ENCODE measurements at regions not wholly inside any gene's neighbourhood (a gene's known extent, or its start where the extent isn't known, plus 50 kb on each side); places are given as distances from the start of the nearest gene placed in this dataset.

DNA sequence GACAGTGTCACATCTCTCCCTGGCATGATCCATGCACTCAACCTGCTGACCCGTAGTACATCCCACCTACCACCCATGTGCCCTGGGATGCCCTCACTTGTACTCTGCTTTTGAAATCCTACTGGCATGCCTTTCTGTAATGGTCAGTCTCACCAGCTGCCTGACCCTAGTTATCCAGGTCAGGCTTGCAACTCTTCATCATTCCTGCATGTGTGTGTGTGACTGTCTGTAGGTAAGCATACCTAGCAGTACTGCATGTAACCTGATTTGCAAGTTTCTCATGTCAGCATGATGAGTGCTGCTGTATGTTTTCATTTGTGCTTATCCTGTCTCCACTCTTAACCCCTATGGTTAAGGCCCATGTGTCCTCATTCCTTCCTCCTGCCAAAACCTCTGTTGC is 202.0 kb upstream of the MTNR1B start:
- TF ChIP-seq, protein P1, sequence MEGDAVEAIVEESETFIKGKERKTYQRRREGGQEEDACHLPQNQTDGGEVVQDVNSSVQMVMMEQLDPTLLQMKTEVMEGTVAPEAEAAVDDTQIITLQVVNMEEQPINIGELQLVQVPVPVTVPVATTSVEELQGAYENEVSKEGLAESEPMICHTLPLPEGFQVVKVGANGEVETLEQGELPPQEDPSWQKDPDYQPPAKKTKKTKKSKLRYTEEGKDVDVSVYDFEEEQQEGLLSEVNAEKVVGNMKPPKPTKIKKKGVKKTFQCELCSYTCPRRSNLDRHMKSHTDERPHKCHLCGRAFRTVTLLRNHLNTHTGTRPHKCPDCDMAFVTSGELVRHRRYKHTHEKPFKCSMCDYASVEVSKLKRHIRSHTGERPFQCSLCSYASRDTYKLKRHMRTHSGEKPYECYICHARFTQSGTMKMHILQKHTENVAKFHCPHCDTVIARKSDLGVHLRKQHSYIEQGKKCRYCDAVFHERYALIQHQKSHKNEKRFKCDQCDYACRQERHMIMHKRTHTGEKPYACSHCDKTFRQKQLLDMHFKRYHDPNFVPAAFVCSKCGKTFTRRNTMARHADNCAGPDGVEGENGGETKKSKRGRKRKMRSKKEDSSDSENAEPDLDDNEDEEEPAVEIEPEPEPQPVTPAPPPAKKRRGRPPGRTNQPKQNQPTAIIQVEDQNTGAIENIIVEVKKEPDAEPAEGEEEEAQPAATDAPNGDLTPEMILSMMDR (IDR thresholded peaks at IDR 0.05; ENCODE audit: borderline replicate concordance, control extremely low read depth, extremely low read depth, insufficient read depth, missing control alignments): no peak
- in situ Hi-C loops (cut with MboI; ENCODE audit: low sequenced_read_pairs, unreplicated experiment): no loop called here
- no peak for DNase-seq (ENCODE audit: low spot score)

DNA sequence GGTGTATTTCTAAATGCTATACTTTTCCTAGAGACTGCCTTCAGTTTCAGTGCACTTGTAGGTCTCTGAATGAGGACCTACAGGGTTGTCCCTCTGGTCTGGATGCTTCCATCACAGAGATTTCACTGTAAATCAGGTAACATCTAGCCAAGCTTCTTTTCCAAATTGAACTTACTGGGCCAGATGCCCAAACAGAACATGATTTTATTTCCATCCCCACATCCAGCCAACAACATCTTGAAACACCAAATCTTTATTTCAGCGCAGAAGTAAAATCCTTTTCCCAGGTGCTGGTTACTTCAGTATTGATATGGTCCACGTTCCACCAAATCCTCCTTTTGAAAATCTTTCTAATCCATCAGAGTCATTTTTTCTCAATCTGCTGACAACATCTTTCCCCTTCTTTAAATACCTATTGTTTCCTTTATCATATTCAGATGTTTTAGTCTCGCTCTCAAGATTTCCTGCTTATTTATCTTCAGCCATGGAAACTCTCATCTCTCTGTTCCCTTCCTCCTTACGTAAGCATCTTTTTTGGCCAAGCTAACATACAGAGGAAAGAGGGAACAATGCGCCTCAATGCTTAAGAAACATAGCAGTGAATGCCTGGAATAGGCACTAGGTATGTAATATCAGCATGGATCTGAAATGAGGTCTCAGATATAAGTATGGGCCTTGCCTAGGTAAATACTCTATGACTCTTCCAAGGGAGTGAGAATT is 201.2 kb upstream of the MTNR1B start:
- in situ Hi-C loops (cut with MboI; ENCODE audit: low sequenced_read_pairs, unreplicated experiment): no loop called here
- no peak for DNase-seq (ENCODE audit: low spot score)
- TF ChIP-seq, protein P1 (IDR thresholded peaks at IDR 0.05; ENCODE audit: borderline replicate concordance, control extremely low read depth, extremely low read depth, insufficient read depth, missing control alignments): no peak

DNA sequence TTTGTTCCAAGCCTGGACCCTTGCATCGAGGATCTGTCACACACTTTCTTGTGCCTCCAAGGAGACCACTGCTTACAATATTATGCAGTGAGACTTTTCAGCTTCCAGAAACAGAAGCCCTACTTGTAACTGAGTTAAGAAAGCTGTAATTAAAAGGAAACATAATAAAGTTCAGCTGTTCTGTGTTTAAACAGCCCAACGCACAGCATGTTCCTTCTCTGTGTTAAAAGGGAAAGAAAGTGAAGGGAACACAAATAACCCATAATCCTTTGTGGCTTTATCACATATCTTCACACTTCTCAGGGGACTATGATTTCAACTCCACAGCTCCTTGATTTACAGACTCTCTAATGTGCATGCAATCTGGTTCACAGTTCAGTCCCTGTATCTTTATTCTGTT is 200.3 kb upstream of the MTNR1B start:
- no peak for DNase-seq (ENCODE audit: low spot score)
- TF ChIP-seq, protein P1 (IDR thresholded peaks at IDR 0.05; ENCODE audit: borderline replicate concordance, control extremely low read depth, extremely low read depth, insufficient read depth, missing control alignments): no peak
- in situ Hi-C loops (cut with MboI; ENCODE audit: low sequenced_read_pairs, unreplicated experiment): no loop called here

DNA sequence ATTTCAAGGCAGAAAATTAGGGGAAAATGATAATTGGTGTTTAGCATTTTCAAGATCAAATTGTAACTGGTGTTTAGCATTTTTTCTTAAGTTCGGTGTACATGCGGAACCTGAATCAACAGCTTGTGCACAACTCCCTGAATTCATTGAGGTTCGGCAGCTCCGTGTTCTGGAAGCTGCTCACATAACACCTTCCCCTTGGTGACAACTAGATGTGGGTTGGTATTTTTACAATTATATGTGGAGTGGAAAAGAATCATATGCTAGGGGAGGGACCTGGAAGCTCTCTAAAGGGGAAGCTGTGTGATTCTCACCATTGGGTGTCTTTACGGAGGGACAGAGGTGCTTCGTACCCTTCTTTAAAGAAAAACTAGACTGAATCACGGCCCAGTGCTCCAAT is 199.0 kb upstream of the MTNR1B start:
- in situ Hi-C loops (cut with MboI; ENCODE audit: low sequenced_read_pairs, unreplicated experiment): no loop called here
- no peak for DNase-seq (ENCODE audit: low spot score)
- TF ChIP-seq, protein P1 (IDR thresholded peaks at IDR 0.05; ENCODE audit: borderline replicate concordance, control extremely low read depth, extremely low read depth, insufficient read depth, missing control alignments): no peak

DNA sequence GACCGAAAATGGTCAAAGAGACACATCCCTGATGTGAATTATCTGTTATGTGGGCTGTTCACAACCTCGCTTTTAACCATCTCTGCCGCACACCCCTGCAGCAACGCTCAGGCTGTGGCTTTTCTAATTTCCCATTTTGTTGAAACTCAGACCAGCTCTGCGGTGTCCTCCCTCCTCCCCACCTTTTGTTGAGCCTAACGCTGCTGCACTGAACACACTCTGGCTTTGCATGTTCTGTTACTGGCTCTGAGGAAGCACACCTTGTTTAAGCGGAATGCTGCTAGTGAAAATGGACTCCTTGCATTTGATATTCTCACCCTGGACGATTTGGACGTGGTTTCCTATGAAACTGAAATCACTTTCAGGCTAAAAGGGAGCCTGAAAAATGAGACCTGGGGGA is 198.5 kb upstream of the MTNR1B start:
- TF ChIP-seq, protein P1 (IDR thresholded peaks at IDR 0.05; ENCODE audit: borderline replicate concordance, control extremely low read depth, extremely low read depth, insufficient read depth, missing control alignments): no peak
- DNase-seq (ENCODE audit: low spot score): no peak
- in situ Hi-C loops (cut with MboI; ENCODE audit: low sequenced_read_pairs, unreplicated experiment): no loop called here

DNA sequence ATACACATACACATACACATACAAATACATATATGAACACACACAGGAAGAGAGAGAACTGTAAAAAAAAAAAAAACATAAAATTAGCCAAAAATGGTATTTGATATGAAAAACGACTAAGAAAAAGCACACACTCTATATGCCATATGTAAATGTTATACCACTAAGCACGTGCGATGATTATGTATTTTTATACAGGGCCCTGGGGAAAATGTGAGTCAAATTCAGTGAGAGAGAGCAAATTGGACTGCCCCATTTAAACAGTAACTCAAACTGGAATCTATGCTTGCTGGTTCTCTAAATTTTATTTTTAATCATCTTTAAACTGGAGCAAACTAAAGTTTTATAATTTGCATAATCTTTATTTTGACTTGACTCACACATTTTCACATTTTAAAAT is 197.8 kb upstream of the MTNR1B start:
- DNase-seq (ENCODE audit: low spot score): no peak
- TF ChIP-seq, protein P1 (IDR thresholded peaks at IDR 0.05; ENCODE audit: borderline replicate concordance, control extremely low read depth, extremely low read depth, insufficient read depth, missing control alignments): no peak
- in situ Hi-C loops (cut with MboI; ENCODE audit: low sequenced_read_pairs, unreplicated experiment): no loop called here
